ENCODE measurements at regions not wholly inside any gene's neighbourhood (a gene's known extent, or its start where the extent isn't known, plus 50 kb on each side); places are given as distances from the start of the nearest gene placed in this dataset.

DNA sequence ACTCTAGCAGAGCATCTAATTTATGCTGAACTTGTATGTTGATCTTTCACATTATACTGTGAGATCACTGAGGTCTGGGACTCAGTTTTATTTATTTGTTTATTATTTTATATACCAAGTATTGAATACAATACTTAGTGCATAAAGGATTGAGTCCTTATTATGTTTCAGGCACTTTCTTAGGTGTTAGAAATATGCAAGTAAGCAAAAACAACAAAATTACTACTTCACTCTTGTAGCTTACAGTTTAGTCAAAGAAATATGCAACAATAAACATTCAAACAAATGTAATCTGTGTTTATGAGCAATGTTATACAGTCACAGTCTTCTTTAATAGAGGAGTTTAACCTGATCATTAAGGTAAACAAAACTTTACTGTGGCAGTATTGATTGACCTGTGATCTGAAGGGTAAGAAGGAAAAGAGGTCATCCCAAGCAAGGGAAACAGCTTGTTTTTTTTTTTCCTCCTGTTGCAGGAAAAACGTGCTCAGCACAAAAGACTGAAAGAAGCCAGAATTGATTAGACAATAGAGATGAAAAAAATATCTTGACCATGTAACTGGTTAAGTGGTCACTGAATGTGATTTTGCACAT lies 990.7 kb downstream of the TRHDE start:
- Histone ChIP-seq H3K4me2 (ENCODE audit: insufficient read depth in 1 of 2, low read depth in 2 of 2, low read length in 2 of 2) (no peak overlapping the region), H4K8ac (ENCODE audit: extremely low read depth, insufficient read depth, low read length) (no peak overlapping the region), H3K9me3 (ENCODE audit: insufficient read depth in 2 of 2, low read depth in 1 of 2, low read length in 1 of 2) (peaks cover 0 to 2% of the 10 kb centered on the region in 2 experiments; a peak in 1 of 4 replicates), H3K56ac (replicated peaks; ENCODE audit: insufficient read length, low read depth, low read length) (no peak overlapping the region), H2BK15ac (ENCODE audit: low read length) (no peak overlapping the region), H2BK20ac (ENCODE audit: low read length) (no peak overlapping the region), H3K18ac (ENCODE audit: extremely low read depth, low read length) (no peak overlapping the region), H4K91ac (replicated peaks; ENCODE audit: insufficient read length, low read length) (no peak overlapping the region), H3K4ac (replicated peaks; ENCODE audit: insufficient read length, low read depth, low read length) (no peak overlapping the region), H3K4me3 (ENCODE audit: extremely low read depth in 1 of 4, insufficient read depth in 2 of 4, low read depth in 3 of 4, low read length in 4 of 4) (no peak overlapping the region), H3K9ac (replicated peaks in 1 of 4; ENCODE audit: extremely low read depth in 1 of 4, low read depth in 3 of 4, low read length in 3 of 4) (no peak overlapping the region), H2BK120ac (replicated peaks; ENCODE audit: low read depth, low read length) (no peak overlapping the region), H3K27ac (ENCODE audit: low read depth, low read length) (no peak overlapping the region), H3K79me2 (ENCODE audit: control insufficient read depth in 1 of 2, insufficient read depth in 2 of 2, low read length in 2 of 2) (no peaks in the 10 kb centered on the region), H3K36me3 (ENCODE audit: control insufficient read depth in 2 of 4, insufficient read depth in 4 of 4, low read length in 3 of 4) (no peaks in the 10 kb centered on the region), H3K4me1 (replicated peaks in 1 of 4; ENCODE audit: control insufficient read depth in 3 of 4, insufficient read depth in 4 of 4, low read length in 3 of 4) (no peaks in the 10 kb centered on the region), H3K79me1 (ENCODE audit: low read depth, low read length) (no peaks in the 10 kb centered on the region), H3K14ac (ENCODE audit: insufficient read length) (no peak overlapping the region), H2BK5ac (ENCODE audit: low read depth, low read length) (no peak overlapping the region), H3K23me2 (ENCODE audit: low read depth, low read length) (no peaks in the 10 kb centered on the region), H4K20me1 (replicated peaks in 1 of 2; ENCODE audit: control insufficient read depth in 1 of 2, insufficient read depth in 2 of 2, low read length in 2 of 2) (no peaks in the 10 kb centered on the region), H3K23ac (ENCODE audit: insufficient read length) (no peak overlapping the region), H3K27me3 (replicated peaks in 1 of 4; ENCODE audit: control insufficient read depth in 3 of 4, extremely low read depth in 1 of 4, insufficient read depth in 3 of 4, low read length in 3 of 4) (no peaks in the 10 kb centered on the region), H2AK5ac (ENCODE audit: low read depth, low read length) (no peak overlapping the region), H2AFZ (ENCODE audit: low read length) (no peak overlapping the region), H4K5ac (ENCODE audit: insufficient read length, low read depth, low read length) (no peak overlapping the region), H2BK12ac (ENCODE audit: low read depth, low read length) (no peak overlapping the region)
- DNase-seq (ENCODE audit: low read depth in 1 of 2, low spot score in 2 of 2) (no peak), FAIRE-seq (no peak)
- 63% methylated on average over 1 of the region's 1 CpG; no CpG with 5 or more reads in 1 of the 2 experiments for WGBS, 2 experiments (ENCODE audit: extremely low coverage in 1 of 2, insufficient coverage in 1 of 2, insufficient read length in 1 of 2, insufficient replicate concordance in 2 of 2, low coverage in 1 of 2, low lambda C conversion rate in 2 of 2, missing lambda C conversion rate in 1 of 2)
- TF ChIP-seq RNF2 (IDR thresholded peaks at IDR 0.05; ENCODE audit: borderline replicate concordance, low read depth, low read length, missing control alignments, poor library complexity, severe bottlenecking) (no peak), CBX5 (IDR thresholded peaks at IDR 0.05; ENCODE audit: low read depth, low read length) (no peak), EP300 (IDR thresholded peaks at IDR 0.05; ENCODE audit: borderline replicate concordance in 1 of 2, low read depth in 2 of 2, low read length in 2 of 2) (no peak), BACH1 (IDR thresholded peaks at IDR 0.05; ENCODE audit: low read length) (no peak), SRF (IDR thresholded peaks at IDR 0.05; ENCODE audit: low read depth, low read length) (no peak), SIRT6 (IDR thresholded peaks at IDR 0.05; ENCODE audit: low read length) (no peak), KDM4A (IDR thresholded peaks at IDR 0.05; ENCODE audit: low read depth, low read length, severe bottlenecking) (no peak), ASH2L (IDR thresholded peaks at IDR 0.05; ENCODE audit: low read length) (no peak), TEAD4 (IDR thresholded peaks at IDR 0.05; ENCODE audit: low read depth, low read length) (no peak), NANOG (IDR thresholded peaks at IDR 0.05; ENCODE audit: insufficient read depth, low read depth, low read length, poor library complexity, severe bottlenecking) (no peak), POLR2A (IDR thresholded peaks at IDR 0.05; ENCODE audit: control extremely low read depth in 1 of 2, low read depth in 2 of 2, low read length in 2 of 2) (no peak)
- CTCF ChIA-PET (ENCODE audit: partially characterized antibody) = interaction anchor here (0.7 kb wide), 1 partner anchor 784 kb away, joined by 3 read pairs; no protein-coding TSS in a partner anchor
- POLR2A ChIA-PET (ENCODE audit: partially characterized antibody) = no interaction called here

Measured in H1 (cell line).